SH-SY5Y (cell line): ENCODE measurements at regions not wholly inside any gene's neighbourhood (a gene's known extent, or its start where the extent isn't known, plus 50 kb on each side); places are given as distances from the start of the nearest gene placed in this dataset.

Experiments
- GATA2 ChIP-seq: IDR thresholded peaks from 2 replicates; pipeline ENCODE4 v1.6.1; 2011; ENCODE audit warnings: mild to moderate bottlenecking, low read depth, low read length
- GATA3 ChIP-seq: IDR thresholded peaks from 2 replicates; pipeline ENCODE4 v1.6.1; 2011; ENCODE audit warnings: low read depth, mild to moderate bottlenecking, low read length, moderate library complexity

DNA sequence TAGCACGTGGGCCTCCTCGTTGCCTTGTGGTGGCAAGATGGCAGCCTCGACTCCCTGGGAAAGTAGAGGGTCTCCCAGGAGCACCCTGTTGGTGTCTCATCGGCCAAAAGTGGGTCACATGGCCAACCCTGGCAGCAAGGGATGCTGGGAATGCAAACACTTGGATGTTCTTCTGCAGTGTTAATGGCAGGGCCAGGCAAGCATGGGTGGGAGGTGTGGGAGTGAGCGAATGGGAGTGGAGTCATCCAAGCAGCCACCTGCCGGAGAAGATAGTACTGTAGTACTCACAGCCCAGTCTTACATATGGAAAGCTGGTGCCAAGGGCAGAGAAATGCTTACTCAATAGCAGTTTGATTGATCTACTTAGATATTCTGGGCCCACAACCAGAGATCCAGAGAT is 122.2 kb downstream of the INHBB start:
- TF ChIP-seq GATA2 (no peak), GATA3 (no peak)
